Thyroid gland (tissue), 4 donors: ENCODE measurements at regions not wholly inside any gene's neighbourhood (a gene's known extent, or its start where the extent isn't known, plus 50 kb on each side); places are given as distances from the start of the nearest gene placed in this dataset.
A peak's percentile ranks its signal among the peaks of the same experiment; 100 is the strongest.

Experiments used
- DNase-seq, 2 donors: peaks; one replicate each; pipeline ENCODE4 v3.0.0-alpha.2; 2019
- H3K27ac ChIP-seq, 3 donors: fragments of 200-600 bp; sonication (generic); 1 replicate in 2 of 3; 2 replicates in 1 of 3; pipeline ENCODE4 v1.5.1; 2016 to 2019; ENCODE audit warnings: mild to moderate bottlenecking in 1 of 3, moderate library complexity in 1 of 3
- H3K27me3 ChIP-seq: fragments of 200-600 bp; sonication (generic); one replicate; pipeline ENCODE4 v1.5.1; 2019
- H3K36me3 ChIP-seq, 2 donors: fragments of 200-600 bp; sonication (generic); one replicate each; pipeline ENCODE4 v1.5.1; 2016 to 2019
- H3K4me1 ChIP-seq, 2 donors: fragments of 200-600 bp; sonication (generic); one replicate each; pipeline ENCODE4 v1.5.1; 2017 to 2019
- H3K4me3 ChIP-seq, 3 donors: fragments of 200-600 bp; sonication (generic); replicated peaks in 1 of 3; 1 replicate in 2 of 3; 2 replicates in 1 of 3; pipeline ENCODE4 v1.5.1; 2016; ENCODE audit warnings: mild to moderate bottlenecking in 1 of 3
- H3K9me3 ChIP-seq: fragments of 200-600 bp; sonication (generic); one replicate; pipeline ENCODE4 v1.5.1; 2017
- CTCF ChIP-seq, 6 experiments: fragments of 200-600 bp in 3 of 6; fragments of 450-650 bp in 3 of 6; sonication (generic) in 3 of 6; IDR thresholded peaks; one replicate each; pipeline ENCODE4 v1.5.1; 2016 to 2019; ENCODE audit warnings: antibody characterized with exemption in 6 of 6, mild to moderate bottlenecking in 2 of 6, inconsistent platforms in 1 of 6, moderate library complexity in 1 of 6
- POLR2A ChIP-seq, 2 donors: fragments of 450-650 bp; IDR thresholded peaks; one replicate each; pipeline ENCODE4 v1.6.1; 2017; ENCODE audit warnings: antibody characterized with exemption in 2 of 2, mild to moderate bottlenecking in 2 of 2, moderate library complexity in 1 of 2
- WGBS, 2 donors: methylation state at CpG; one replicate each; pipeline ENCODE4 v1.1.5; 2017; 5-methylcytosine and 5-hydroxymethylcytosine counted together
- intact Hi-C: fragments of 100-400 bp; cut with DNase I; formaldehyde crosslinking; loops from one replicate; pipeline ENCODE4 v1.15.1; 2023

GRCh38 chr11:82315093-82315492 is 418.6 kb downstream of the FAM181B start:
- no peaks in the 10 kb centered on the region for H3K36me3 ChIP-seq
- no peak overlapping the region for H3K27ac ChIP-seq
- WGBS, 2 donors: 24 to 27% methylated on average over 4 of the region's 4 CpGs
- no peak overlapping the region for H3K4me3 ChIP-seq
- H3K27me3 ChIP-seq: no peaks in the 10 kb centered on the region
- no peaks in the 10 kb centered on the region for H3K9me3 ChIP-seq
- peak in 1 of 2 donors; percentile 3 for DNase-seq
- H3K4me1 ChIP-seq: no peaks in the 10 kb centered on the region
- intact Hi-C loops: no loop called here
- TF ChIP-seq POLR2A (IDR thresholded peaks at IDR 0.05): no peak
- TF ChIP-seq CTCF (IDR thresholded peaks at IDR 0.05): no peak

GRCh38 chr11:82308979-82309378 is 424.7 kb downstream of the FAM181B start:
- no peaks in the 10 kb centered on the region for H3K9me3 ChIP-seq
- intact Hi-C loops: no loop called here

GRCh38 chr11:82305123-82305522 is 428.5 kb downstream of the FAM181B start:
- Histone ChIP-seq H3K4me1 (no peaks in the 10 kb centered on the region), H3K4me3 (no peak overlapping the region), H3K36me3 (no peaks in the 10 kb centered on the region), H3K27ac (no peak overlapping the region), H3K9me3 (no peaks in the 10 kb centered on the region), H3K27me3 (no peaks in the 10 kb centered on the region)
- WGBS, 2 donors: 67 to 77% methylated on average over 1 of the region's 1 CpG
- TF ChIP-seq CTCF (IDR thresholded peaks at IDR 0.05) (no peak), POLR2A (IDR thresholded peaks at IDR 0.05) (no peak)
- intact Hi-C loops: no loop called here
- no peak for DNase-seq

More at GRCh38 chr11:82308979-82309378, 424.7 kb downstream of the FAM181B start:
- Histone ChIP-seq H3K27me3 (no peaks in the 10 kb centered on the region), H3K27ac (no peak overlapping the region), H3K4me1 (no peaks in the 10 kb centered on the region), H3K4me3 (no peak overlapping the region), H3K36me3 (no peaks in the 10 kb centered on the region)
- 60 to 63% methylated on average over 2 of the region's 2 CpGs for WGBS, 2 donors
- DNase-seq: no peak
- TF ChIP-seq POLR2A (IDR thresholded peaks at IDR 0.05) (no peak), CTCF (IDR thresholded peaks at IDR 0.05) (no peak)

- H3K9me3 ChIP-seq: no peaks in the 10 kb centered on the region
- H3K27me3 ChIP-seq: no peaks in the 10 kb centered on the region
- no peak for DNase-seq
- intact Hi-C loops: no loop called here
- no peaks in the 10 kb centered on the region for H3K36me3 ChIP-seq
- TF ChIP-seq CTCF (IDR thresholded peaks at IDR 0.05) (no peak), POLR2A (IDR thresholded peaks at IDR 0.05) (no peak)
- no peak overlapping the region for H3K27ac ChIP-seq
- H3K4me1 ChIP-seq: no peaks in the 10 kb centered on the region
- no peak overlapping the region for H3K4me3 ChIP-seq
Observed at GRCh38 chr11:82303671-82304070, 430.0 kb downstream of the FAM181B start.

- Histone ChIP-seq H3K9me3 (no peaks in the 10 kb centered on the region), H3K4me3 (no peak overlapping the region), H3K4me1 (no peaks in the 10 kb centered on the region), H3K27me3 (no peaks in the 10 kb centered on the region), H3K36me3 (no peaks in the 10 kb centered on the region), H3K27ac (no peak overlapping the region)
- TF ChIP-seq POLR2A (IDR thresholded peaks at IDR 0.05) (no peak), CTCF (IDR thresholded peaks at IDR 0.05) (no peak)
- no peak for DNase-seq
- WGBS, 2 donors: 65 to 69% methylated on average over 2 of the region's 2 CpGs
- intact Hi-C loops: no loop called here
Observed at GRCh38 chr11:82288471-82288870, 445.2 kb downstream of the FAM181B start.
